SK-N-SH (cell line): ENCODE measurements at regions not wholly inside any gene's neighbourhood (a gene's known extent, or its start where the extent isn't known, plus 50 kb on each side); places are given as distances from the start of the nearest gene placed in this dataset.

Source experiments
- CTCF ChIA-PET: fragments of 300-600, 350-600 bp; formaldehyde crosslinking; extraction: SDS; loops from one replicate; lab custom pipeline; 2021; lab: Yijun Ruan, JAX
- POLR2A ChIA-PET: fragments of 350-600 bp; sonication (Branson Sonifier 250); formaldehyde crosslinking; extraction: SDS; loops from one replicate; lab custom pipeline; 2020; ENCODE audit warnings: antibody characterized with exemption, inconsistent platforms; lab: Yijun Ruan, JAX
- DNase-seq: peaks from one replicate; pipeline ENCODE4 v3.0.0; 2012
- H2AFZ ChIP-seq: fragments of 200-600 bp; sonication (generic); 2 replicates; pipeline ENCODE4 v1.8.1; 2016; ENCODE audit warnings: antibody characterized with exemption, mild to moderate bottlenecking, low read depth
- H3F3A ChIP-seq: fragments of 200-600 bp; sonication (generic); replicated peaks from 2 replicates; pipeline ENCODE3; 2016; ENCODE audit warnings: antibody characterized with exemption, mild to moderate bottlenecking; ENCODE audit not compliant: insufficient read depth
- H3K27ac ChIP-seq, 2 experiments: fragments of 200-500 bp in 1 of 2; fragments of 200-600 bp in 1 of 2; sonication (Bioruptor generic) in 1 of 2; sonication (generic), shearing (Covaris generic) in 1 of 2; 2 replicates each; pipeline versions ENCODE4 v1.5.1 to v1.6.1; 2014 to 2016; ENCODE audit warnings: low read depth in 2 of 2, inconsistent platforms in 1 of 2, low read length in 1 of 2, mild to moderate bottlenecking in 1 of 2, mixed read lengths in 1 of 2
- H3K27me3 ChIP-seq: fragments of 200-600 bp; sonication (generic), shearing (Covaris generic); 2 replicates; pipeline ENCODE4 v1.6.1; 2016; ENCODE audit warnings: mixed run types; ENCODE audit not compliant: insufficient read depth
- H3K36me3 ChIP-seq, 2 experiments: fragments of 200-500 bp in 1 of 2; fragments of 200-600 bp in 1 of 2; sonication (Bioruptor generic) in 1 of 2; sonication (generic) in 1 of 2; replicated peaks in 1 of 2; 2 replicates each; pipeline versions ENCODE3 to v1.5.1; 2014 to 2016; ENCODE audit warnings: low read length in 1 of 2, mild to moderate bottlenecking in 1 of 2; ENCODE audit not compliant: insufficient read depth in 2 of 2, control insufficient read depth in 1 of 2
- H3K4me1 ChIP-seq, 2 experiments: fragments of 200-500 bp in 1 of 2; fragments of 200-600 bp in 1 of 2; sonication (Bioruptor generic) in 1 of 2; sonication (generic), shearing (Covaris generic) in 1 of 2; 2 replicates each; pipeline versions ENCODE4 v1.5.1 to v1.6.1; 2014 to 2016; ENCODE audit warnings: low read depth in 1 of 2, low read length in 1 of 2, mixed run types in 1 of 2; ENCODE audit not compliant: insufficient read depth in 2 of 2, control insufficient read depth in 1 of 2
- H3K4me2 ChIP-seq: fragments of 200-600 bp; sonication (generic), shearing (Covaris generic); 2 replicates; pipeline ENCODE4 v1.6.1; 2017; ENCODE audit warnings: mixed run types
- H3K4me3 ChIP-seq, 2 experiments: fragments of 200-500 bp in 1 of 2; fragments of 200-600 bp in 1 of 2; sonication (Bioruptor generic) in 1 of 2; sonication (generic), shearing (Covaris generic) in 1 of 2; 2 replicates each; pipeline versions ENCODE4 v1.5.1 to v1.8.1; 2014 to 2016; ENCODE audit warnings: low read depth in 2 of 2, inconsistent platforms in 1 of 2, low read length in 1 of 2, mild to moderate bottlenecking in 1 of 2, mixed read lengths in 1 of 2, moderate library complexity in 1 of 2
- H3K79me2 ChIP-seq: fragments of 200-600 bp; sonication (generic); 2 replicates; pipeline ENCODE4 v1.8.1; 2017; ENCODE audit warnings: mild to moderate bottlenecking; ENCODE audit not compliant: insufficient read depth
- H3K9ac ChIP-seq: fragments of 200-600 bp; sonication (generic); 2 replicates; pipeline ENCODE4 v1.6.1; 2017; ENCODE audit warnings: mixed run types
- H3K9me2 ChIP-seq: fragments of 200-600 bp; sonication (generic); 2 replicates; pipeline ENCODE4 v1.6.1; 2017; ENCODE audit warnings: mixed run types
- H3K9me3 ChIP-seq: fragments of 200-600 bp; sonication (generic); 2 replicates; pipeline ENCODE4 v1.6.1; 2017; ENCODE audit warnings: mixed run types, mild to moderate bottlenecking, moderate library complexity
- H4K20me1 ChIP-seq: fragments of 200-600 bp; sonication (generic); 2 replicates; pipeline ENCODE4 v1.6.1; 2017; ENCODE audit warnings: mild to moderate bottlenecking, mixed run types; ENCODE audit not compliant: insufficient read depth
- CHD2 ChIP-seq: fragments of 150-350 bp; IDR thresholded peaks from 2 replicates; pipeline ENCODE4 v1.6.1; 2018; ENCODE audit warnings: low read length; ENCODE audit not compliant: partially characterized antibody
- ELF1 ChIP-seq: IDR thresholded peaks from 2 replicates; pipeline ENCODE4 v1.4.0; 2012
- EP300 ChIP-seq, 2 experiments: IDR thresholded peaks; 2 replicates each; pipeline versions ENCODE4 v1.4.0 to v1.6.1; 2012; ENCODE audit warnings: borderline replicate concordance in 1 of 2, low read depth in 1 of 2, low read length in 1 of 2
- FOXM1 ChIP-seq: IDR thresholded peaks from 2 replicates; pipeline ENCODE4 v1.4.0; 2012; ENCODE audit warnings: low read depth, mild to moderate bottlenecking
- PBX3 ChIP-seq: IDR thresholded peaks from 2 replicates; pipeline ENCODE4; 2012
- POLR2AphosphoS5 ChIP-seq: IDR thresholded peaks from 2 replicates; pipeline ENCODE4 v1.6.1; 2012; ENCODE audit warnings: low read depth, low read length
- RAD21 ChIP-seq: IDR thresholded peaks from 2 replicates; pipeline ENCODE4 v1.6.1; 2012; ENCODE audit warnings: mild to moderate bottlenecking, low read length
- RCOR1 ChIP-seq: fragments of 150-350 bp; IDR thresholded peaks from 2 replicates; pipeline ENCODE4 v1.6.1; 2017; ENCODE audit warnings: antibody characterized with exemption, low read length
- REST ChIP-seq: IDR thresholded peaks from 2 replicates; pipeline ENCODE4 v1.6.1; 2012; ENCODE audit warnings: mild to moderate bottlenecking, low read depth, low read length, moderate library complexity
- RXRA ChIP-seq: IDR thresholded peaks from 2 replicates; pipeline ENCODE4 v1.4.0; 2012; ENCODE audit warnings: low read depth, mild to moderate bottlenecking, borderline replicate concordance
- SIN3A ChIP-seq: IDR thresholded peaks from 2 replicates; pipeline ENCODE4 v1.6.1; 2012; ENCODE audit warnings: low read depth, mild to moderate bottlenecking, low read length, moderate library complexity, borderline replicate concordance
- SMC3 ChIP-seq: IDR thresholded peaks from 2 replicates; pipeline ENCODE4 v1.6.1; 2012; ENCODE audit warnings: low read depth, low read length, improper control_type of control experiment
- TAF1 ChIP-seq: IDR thresholded peaks from 2 replicates; pipeline ENCODE4 v1.6.1; 2012; ENCODE audit warnings: low read depth, mild to moderate bottlenecking, low read length, moderate library complexity, borderline replicate concordance
- TCF12 ChIP-seq: IDR thresholded peaks from 2 replicates; pipeline ENCODE4 v1.4.0; 2012
- ZBTB33 ChIP-seq: IDR thresholded peaks from 2 replicates; pipeline ENCODE4 v1.4.0; 2012; ENCODE audit warnings: low read depth, borderline replicate concordance
- WGBS: methylation state at CpG from one replicate; pipeline ENCODE4 v1.1.6; 2017; ENCODE audit warnings: low lambda C conversion rate; 5-methylcytosine and 5-hydroxymethylcytosine counted together

- H3K27me3 ChIP-seq, result no peaks in the 10 kb centered on the region
- H2AFZ ChIP-seq, result no peak overlapping the region
- no peaks in the 10 kb centered on the region for H4K20me1 ChIP-seq
- H3K36me3 ChIP-seq, result no peaks in the 10 kb centered on the region
- H3K9ac ChIP-seq, result no peak overlapping the region
- WGBS, result 16% methylated on average over 7 of the region's 7 CpGs
- CTCF ChIA-PET, result no interaction called here
- H3K4me1 ChIP-seq, result no peaks in the 10 kb centered on the region
- H3K9me3 ChIP-seq, result peaks cover 4% of the 10 kb centered on the region; the same call in 1 of the 2 replicates
- no peak overlapping the region for H3K27ac ChIP-seq
- no peak for TF ChIP-seq REST
- TF ChIP-seq CHD2, result no peak
- TF ChIP-seq RCOR1, result no peak
- TF ChIP-seq SIN3A, result no peak
- TF ChIP-seq TAF1, result no peak
- no peak for TF ChIP-seq EP300 (IDR thresholded peaks at IDR 0.05; ENCODE audit: borderline replicate concordance in 1 of 2, low read depth in 1 of 2, low read length in 1 of 2)
- no peak for TF ChIP-seq POLR2AphosphoS5
- no peak for TF ChIP-seq FOXM1
- TF ChIP-seq PBX3, result no peak
- TF ChIP-seq, all 33 proteins: peak for 0
- DNase-seq, result no peak
- Histone ChIP-seq H3K79me2 (no peaks in the 10 kb centered on the region), H3F3A (no peaks in the 10 kb centered on the region), H3K4me3 (no peak overlapping the region), H3K9me2 (no peaks in the 10 kb centered on the region), H3K4me2 (no peak overlapping the region)
- POLR2A ChIA-PET, result no interaction called here
These were observed 542.4 kb downstream of the ACTR3B start for GRCh38 chr7:153301936-153302335.

GRCh38 chr7:153320005-153320404, 560.5 kb downstream of the ACTR3B start:
- Histone ChIP-seq H3K9me3 (no peaks in the 10 kb centered on the region; the same call in 1 of the 2 replicates), H3K79me2 (no peaks in the 10 kb centered on the region), H3K9me2 (no peaks in the 10 kb centered on the region), H3K4me2 (no peak overlapping the region), H3K4me1 (no peaks in the 10 kb centered on the region), H2AFZ (no peak overlapping the region), H3K36me3 (no peaks in the 10 kb centered on the region), H3F3A (no peaks in the 10 kb centered on the region), H4K20me1 (no peaks in the 10 kb centered on the region), H3K4me3 (no peak overlapping the region), H3K27me3 (no peaks in the 10 kb centered on the region), H3K27ac (no peak overlapping the region), H3K9ac (no peak overlapping the region)
- POLR2A ChIA-PET, result no interaction called here
- TF ChIP-seq TCF12, result no peak
- no peak for TF ChIP-seq ELF1
- TF ChIP-seq RAD21, result no peak
- no peak for TF ChIP-seq EP300 (IDR thresholded peaks at IDR 0.05; ENCODE audit: borderline replicate concordance in 1 of 2, low read depth in 1 of 2, low read length in 1 of 2)
- no peak for TF ChIP-seq ZBTB33
- TF ChIP-seq RXRA, result no peak
- no peak for TF ChIP-seq RCOR1
- TF ChIP-seq SMC3, result no peak
- no peak for TF ChIP-seq CHD2
- CTCF ChIA-PET, result no interaction called here
- no peak for DNase-seq
- 1% methylated on average over 4 of the region's 4 CpGs for WGBS
